Activated naive CD8-positive, alpha-beta T cell (primary cell): ENCODE measurements at regions not wholly inside any gene's neighbourhood (a gene's known extent, or its start where the extent isn't known, plus 50 kb on each side); places are given as distances from the start of the nearest gene placed in this dataset.

ENCODE experiments used
- H3K27ac Mint-ChIP-seq: one replicate; pipeline ENCODE4 v1.8.0; 2021; ENCODE audit warnings: mixed read lengths
- H3K27me3 Mint-ChIP-seq: one replicate; pipeline ENCODE4 v1.8.0; 2021; ENCODE audit warnings: mixed read lengths
- H3K36me3 Mint-ChIP-seq: one replicate; pipeline ENCODE4 v1.8.0; 2021; ENCODE audit warnings: mixed read lengths
- H3K4me1 Mint-ChIP-seq: one replicate; pipeline ENCODE4 v1.8.0; 2021; ENCODE audit warnings: low read depth, mixed read lengths
- H3K4me3 Mint-ChIP-seq: one replicate; pipeline ENCODE4 v1.8.0; 2021; ENCODE audit warnings: mild to moderate bottlenecking, mixed read lengths
- H3K9me3 Mint-ChIP-seq: one replicate; pipeline ENCODE4 v1.8.0; 2021; ENCODE audit warnings: low read depth, mixed read lengths

GRCh38 chr18:55805666-55806065, 217.7 kb upstream of the TCF4 start:
- H3K27me3 Mint-ChIP-seq: peaks cover 3% of the 10 kb centered on the region
- no peak overlapping the region for H3K4me3 Mint-ChIP-seq
- H3K36me3 Mint-ChIP-seq: no peaks in the 10 kb centered on the region
- H3K9me3 Mint-ChIP-seq: peaks cover 7% of the 10 kb centered on the region
- no peak overlapping the region for H3K27ac Mint-ChIP-seq
- no peaks in the 10 kb centered on the region for H3K4me1 Mint-ChIP-seq

- H3K36me3 Mint-ChIP-seq: no peaks in the 10 kb centered on the region
- no peaks in the 10 kb centered on the region for H3K9me3 Mint-ChIP-seq
- H3K4me1 Mint-ChIP-seq: no peaks in the 10 kb centered on the region
- no peak overlapping the region for H3K4me3 Mint-ChIP-seq
- no peak overlapping the region for H3K27ac Mint-ChIP-seq
- H3K27me3 Mint-ChIP-seq: no peaks in the 10 kb centered on the region
These were observed 207.2 kb upstream of the TCF4 start for GRCh38 chr18:55795101-55795669.

GRCh38 chr18:55794288-55795052, 206.5 kb upstream of the TCF4 start:
- no peaks in the 10 kb centered on the region for H3K36me3 Mint-ChIP-seq
- no peak overlapping the region for H3K27ac Mint-ChIP-seq
- no peaks in the 10 kb centered on the region for H3K4me1 Mint-ChIP-seq
- no peaks in the 10 kb centered on the region for H3K9me3 Mint-ChIP-seq
- H3K27me3 Mint-ChIP-seq: no peaks in the 10 kb centered on the region
- no peak overlapping the region for H3K4me3 Mint-ChIP-seq

GRCh38 chr18:55790296-55790695, 202.3 kb upstream of the TCF4 start:
- Mint-ChIP-seq H3K27ac (no peak overlapping the region), H3K36me3 (no peaks in the 10 kb centered on the region), H3K9me3 (no peaks in the 10 kb centered on the region), H3K4me3 (no peak overlapping the region), H3K27me3 (no peaks in the 10 kb centered on the region), H3K4me1 (no peaks in the 10 kb centered on the region)

GRCh38 chr18:55787536-55788073, 199.6 kb upstream of the TCF4 start:
- Mint-ChIP-seq H3K4me3 (no peak overlapping the region), H3K4me1 (no peaks in the 10 kb centered on the region), H3K27me3 (peaks cover 6% of the 10 kb centered on the region), H3K9me3 (no peaks in the 10 kb centered on the region), H3K36me3 (no peaks in the 10 kb centered on the region), H3K27ac (no peak overlapping the region)

- H3K9me3 Mint-ChIP-seq: no peaks in the 10 kb centered on the region
- no peak overlapping the region for H3K4me3 Mint-ChIP-seq
- H3K4me1 Mint-ChIP-seq: no peaks in the 10 kb centered on the region
- H3K27me3 Mint-ChIP-seq: peaks cover 6% of the 10 kb centered on the region
- no peaks in the 10 kb centered on the region for H3K36me3 Mint-ChIP-seq
- no peak overlapping the region for H3K27ac Mint-ChIP-seq
These were observed 198.8 kb upstream of the TCF4 start for GRCh38 chr18:55786651-55787272.

GRCh38 chr18:55783921-55784320, 195.9 kb upstream of the TCF4 start:
- peaks cover 8% of the 10 kb centered on the region for H3K4me1 Mint-ChIP-seq
- H3K27me3 Mint-ChIP-seq: peaks cover 16% of the 10 kb centered on the region
- H3K4me3 Mint-ChIP-seq: no peak overlapping the region
- no peaks in the 10 kb centered on the region for H3K36me3 Mint-ChIP-seq
- no peak overlapping the region for H3K27ac Mint-ChIP-seq
- no peaks in the 10 kb centered on the region for H3K9me3 Mint-ChIP-seq

GRCh38 chr18:55781481-55781957, 193.5 kb upstream of the TCF4 start:
- Mint-ChIP-seq H3K4me1 (peaks cover 12% of the 10 kb centered on the region), H3K27me3 (peaks cover 22% of the 10 kb centered on the region), H3K36me3 (no peaks in the 10 kb centered on the region), H3K27ac (no peak overlapping the region), H3K9me3 (no peaks in the 10 kb centered on the region), H3K4me3 (no peak overlapping the region)

GRCh38 chr18:55780586-55781071, 192.6 kb upstream of the TCF4 start:
- H3K36me3 Mint-ChIP-seq: no peaks in the 10 kb centered on the region
- H3K4me3 Mint-ChIP-seq: no peak overlapping the region
- peaks cover 12% of the 10 kb centered on the region for H3K4me1 Mint-ChIP-seq
- H3K9me3 Mint-ChIP-seq: no peaks in the 10 kb centered on the region
- H3K27me3 Mint-ChIP-seq: peaks cover 22% of the 10 kb centered on the region
- no peak overlapping the region for H3K27ac Mint-ChIP-seq

- peak overlapping the region; percentile 33 for H3K4me3 Mint-ChIP-seq
- no peaks in the 10 kb centered on the region for H3K36me3 Mint-ChIP-seq
- H3K9me3 Mint-ChIP-seq: no peaks in the 10 kb centered on the region
- peaks cover 12% of the 10 kb centered on the region for H3K4me1 Mint-ChIP-seq
- H3K27me3 Mint-ChIP-seq: peaks cover 22% of the 10 kb centered on the region
- H3K27ac Mint-ChIP-seq: no peak overlapping the region
These were observed 191.9 kb upstream of the TCF4 start for GRCh38 chr18:55779691-55780585.

- Mint-ChIP-seq H3K9me3 (no peaks in the 10 kb centered on the region), H3K36me3 (no peaks in the 10 kb centered on the region), H3K4me1 (peaks cover 12% of the 10 kb centered on the region), H3K4me3 (peak overlapping the region; percentile 33), H3K27ac (no peak overlapping the region), H3K27me3 (peaks cover 26% of the 10 kb centered on the region)
These were observed 191.0 kb upstream of the TCF4 start for GRCh38 chr18:55778788-55779690.

GRCh38 chr18:55777666-55778304, 189.8 kb upstream of the TCF4 start:
- peaks cover 12% of the 10 kb centered on the region for H3K4me1 Mint-ChIP-seq
- H3K36me3 Mint-ChIP-seq: no peaks in the 10 kb centered on the region
- H3K9me3 Mint-ChIP-seq: peaks cover under 1% of the 10 kb centered on the region
- peaks cover 20% of the 10 kb centered on the region for H3K27me3 Mint-ChIP-seq
- no peak overlapping the region for H3K4me3 Mint-ChIP-seq
- no peak overlapping the region for H3K27ac Mint-ChIP-seq

GRCh38 chr18:55775972-55776371, 188.0 kb upstream of the TCF4 start:
- H3K27ac Mint-ChIP-seq: no peak overlapping the region
- H3K4me1 Mint-ChIP-seq: peaks cover 12% of the 10 kb centered on the region
- peaks cover 5% of the 10 kb centered on the region for H3K9me3 Mint-ChIP-seq
- no peak overlapping the region for H3K4me3 Mint-ChIP-seq
- H3K36me3 Mint-ChIP-seq: no peaks in the 10 kb centered on the region
- peaks cover 13% of the 10 kb centered on the region for H3K27me3 Mint-ChIP-seq
